ENCODE measurements at regions not wholly inside any gene's neighbourhood (a gene's known extent, or its start where the extent isn't known, plus 50 kb on each side); places are given as distances from the start of the nearest gene placed in this dataset.
"Not testable (repeated sequence)": the region's sequence is repeated elsewhere in the genome, so short reads cannot be mapped to it uniquely, and the experiment has no call there.

DNA sequence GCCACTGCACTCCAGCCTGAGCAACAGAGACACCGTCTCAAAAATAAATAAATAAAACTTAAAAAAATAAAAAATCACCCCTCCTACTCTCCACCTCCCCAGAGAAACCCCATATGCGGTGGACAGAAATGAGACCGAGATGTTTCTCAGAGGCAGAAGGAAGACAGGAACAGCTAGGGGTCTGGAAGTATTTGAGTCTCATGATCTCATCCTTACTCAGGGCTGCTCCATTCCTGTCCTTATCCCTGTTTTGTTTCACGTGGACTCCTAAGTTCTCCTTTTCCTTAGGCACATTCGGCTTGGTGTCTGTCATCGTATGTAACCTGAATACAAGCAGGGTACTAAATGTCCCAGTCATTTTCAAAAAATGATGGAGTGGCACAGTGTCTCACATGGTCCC is 76.1 kb downstream of the C9orf50 start:
- no peak for DNase-seq

DNA sequence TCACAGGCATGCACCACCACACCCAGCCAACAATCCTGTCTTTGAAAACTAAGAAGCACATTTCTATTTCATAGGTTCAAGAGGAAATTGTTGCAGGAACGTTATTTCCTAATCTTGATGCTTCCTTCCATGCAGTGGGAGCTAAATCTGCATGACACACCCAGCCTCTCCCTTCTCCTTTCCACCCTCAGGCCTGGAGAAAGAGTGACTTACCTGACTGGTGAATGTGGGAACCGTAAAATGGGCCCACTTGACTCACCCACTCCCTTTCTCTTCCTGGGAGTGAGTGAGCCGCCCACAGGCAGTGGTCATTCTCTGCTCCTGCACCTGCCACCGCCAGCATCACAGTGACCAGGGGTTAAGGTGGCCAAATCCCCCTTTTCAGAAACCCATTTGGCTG is 78.2 kb downstream of the C9orf50 start:
- no peak for DNase-seq

DNA sequence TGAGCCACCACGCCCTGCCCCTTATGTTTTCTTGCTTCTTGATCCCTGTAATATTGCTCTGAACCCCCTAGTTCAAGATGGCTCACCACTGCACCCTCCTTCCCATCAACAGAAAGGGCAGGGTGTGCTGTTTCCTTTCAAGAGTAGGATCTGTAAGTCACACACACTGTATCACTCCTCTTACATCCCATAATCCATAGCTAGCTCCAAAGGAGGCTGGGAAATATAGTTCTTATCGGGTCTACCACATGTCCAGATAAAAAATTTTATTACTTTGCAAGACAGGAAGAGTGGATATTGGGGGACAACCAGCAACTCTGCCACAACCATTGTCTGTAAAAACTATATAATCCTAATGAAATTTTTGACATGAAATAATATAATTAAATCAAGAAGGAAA is 79.6 kb downstream of the C9orf50 start:
- DNase-seq = no peak

- DNase-seq = no peak
These were observed 81.5 kb downstream of the C9orf50 start for GRCh38 chr9:129539446-129539845.

GRCh38 chr9:129531860-129532402 is 89.0 kb downstream of the C9orf50 start:
- DNase-seq = not testable (repeated sequence)

DNA sequence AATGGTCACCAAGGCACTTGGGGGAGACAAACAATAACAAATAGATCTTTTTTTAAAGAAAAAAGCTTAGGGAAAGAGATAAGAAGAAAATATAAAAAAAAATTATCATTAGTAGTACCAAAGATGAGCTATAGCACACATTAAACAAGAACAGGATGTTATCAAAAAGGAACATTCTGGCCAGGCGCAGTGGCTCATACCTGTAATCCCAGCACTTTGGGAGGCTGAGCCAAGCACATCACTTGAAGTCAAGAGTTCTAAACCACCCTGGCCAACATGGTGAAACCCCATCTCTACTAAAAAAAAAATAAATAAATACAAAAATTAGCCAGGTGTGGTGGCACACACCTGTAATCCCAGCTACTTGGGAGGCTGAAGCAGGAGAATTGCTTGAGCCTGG is 92.9 kb downstream of the C9orf50 start:
- not testable (repeated sequence) for DNase-seq

- no peak for DNase-seq
These were observed 95.2 kb downstream of the C9orf50 start for GRCh38 chr9:129525656-129526196.

GRCh38 chr9:129524582-129525270 is 96.2 kb downstream of the C9orf50 start:
- no peak for DNase-seq

GRCh38 chr9:129523943-129524581 is 96.8 kb downstream of the C9orf50 start:
- no peak for DNase-seq

- no peak for DNase-seq
These were observed 98.5 kb downstream of the C9orf50 start for GRCh38 chr9:129522351-129522750.

DNA sequence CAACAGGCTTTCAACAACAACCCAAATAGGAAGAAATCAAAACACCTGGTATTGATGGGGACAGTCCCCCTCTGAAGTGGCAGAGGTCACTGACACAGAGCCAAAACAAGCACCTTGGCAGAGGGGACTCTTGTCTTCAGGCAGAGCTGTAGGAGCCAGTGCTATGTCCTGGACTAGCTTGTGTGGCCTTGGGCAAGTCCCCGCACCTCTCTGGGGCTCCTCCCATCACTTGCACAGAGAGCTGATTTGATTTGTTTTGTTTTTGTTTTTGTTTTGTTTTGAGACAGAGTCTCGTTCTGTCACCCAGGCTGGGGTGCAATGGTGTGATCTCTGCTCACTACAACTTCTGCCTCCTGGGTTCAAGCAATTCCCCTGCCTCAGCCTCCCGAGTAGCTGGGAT is 100.8 kb downstream of the C9orf50 start:
- DNase-seq = no peak

GRCh38 chr9:129518074-129518473 is 102.8 kb downstream of the C9orf50 start:
- DNase-seq = no peak

DNA sequence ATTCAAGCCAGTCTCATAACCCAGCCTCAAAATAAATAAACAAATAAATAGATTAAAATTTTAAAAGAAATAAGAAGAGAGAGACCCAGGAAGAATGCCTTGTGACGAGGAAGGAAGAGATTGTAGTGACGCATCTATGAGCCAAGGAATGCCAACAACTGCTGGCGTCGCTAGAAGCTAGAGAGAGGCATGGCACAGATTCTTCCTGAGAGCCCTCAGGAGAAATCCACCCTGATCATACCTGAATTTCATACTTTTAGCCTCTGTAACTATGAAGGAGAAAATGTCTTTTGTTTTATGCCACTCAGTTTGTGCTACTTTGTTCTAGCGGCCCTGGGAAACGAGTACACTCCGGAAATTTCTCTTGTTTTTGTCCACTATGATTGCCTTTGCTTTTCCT is 103.9 kb downstream of the C9orf50 start:
- DNase-seq = no peak

DNA sequence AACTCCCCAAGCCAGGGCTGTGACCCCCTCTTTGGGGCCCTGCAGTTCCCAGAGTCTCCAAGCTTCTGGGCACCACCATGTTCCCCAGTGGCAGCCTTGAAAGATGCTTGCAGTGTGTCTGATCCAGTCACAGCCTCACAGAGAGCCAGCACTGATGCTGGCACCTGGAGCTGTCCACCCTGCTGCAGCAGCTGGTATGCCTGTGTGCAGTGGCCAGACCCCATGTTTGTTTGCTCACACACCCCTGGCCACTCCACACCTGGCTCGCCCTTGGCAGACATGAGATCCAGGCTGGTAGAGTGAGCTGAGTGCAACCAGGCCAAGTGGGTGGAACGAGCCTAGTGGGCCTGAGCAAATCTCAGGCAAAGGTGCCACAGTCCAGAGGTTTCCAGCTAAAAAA is 106.0 kb downstream of the C9orf50 start:
- no peak for DNase-seq

- DNase-seq = no peak
These were observed 106.4 kb downstream of the C9orf50 start for GRCh38 chr9:129514497-129514867.

- no peak for DNase-seq
These were observed 106.9 kb downstream of the C9orf50 start for GRCh38 chr9:129513856-129514496.

- DNase-seq = no peak
These were observed 107.6 kb downstream of the C9orf50 start for GRCh38 chr9:129513282-129513681.

- no peak for DNase-seq
These were observed 109.5 kb downstream of the C9orf50 start for GRCh38 chr9:129511285-129511900.

DNA sequence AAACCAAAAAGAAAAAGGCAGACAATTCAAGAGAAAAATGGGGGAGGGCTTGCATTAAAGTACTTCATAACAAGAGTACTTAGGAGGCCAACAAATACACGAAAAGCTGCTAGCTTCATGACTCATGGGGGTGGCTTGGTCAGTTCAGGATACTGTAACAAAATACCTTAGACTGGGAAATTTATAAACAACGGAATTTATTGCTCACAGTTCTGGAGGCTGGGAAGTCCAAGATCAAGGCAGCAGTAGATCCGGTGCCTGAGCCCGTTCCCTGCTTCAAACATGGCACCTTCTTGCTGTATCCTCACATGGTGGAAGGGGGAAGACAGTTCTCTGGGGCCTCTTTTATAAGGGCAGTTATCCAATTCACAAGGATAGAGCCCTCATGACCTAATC is 111.4 kb downstream of the C9orf50 start:
- DNase-seq = no peak

DNA sequence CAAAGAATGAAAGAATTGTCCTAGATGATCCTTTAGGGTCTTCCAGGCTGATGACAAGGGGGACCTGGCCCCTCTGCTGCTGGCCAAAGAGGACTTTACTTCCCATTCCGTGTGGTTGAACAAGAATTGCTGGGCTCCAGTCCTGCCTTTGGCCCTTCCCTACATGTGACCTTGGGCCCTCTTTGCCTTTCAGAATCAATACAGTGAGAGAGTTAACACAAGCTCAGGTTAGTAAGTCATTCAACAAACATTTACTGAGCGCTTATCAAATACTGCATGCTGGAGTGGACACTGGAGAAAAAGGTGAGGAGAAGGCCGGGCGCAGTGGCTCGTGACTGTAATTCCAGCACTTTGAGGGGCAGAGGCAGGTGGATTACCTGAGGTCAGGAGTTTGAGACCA is 113.1 kb downstream of the C9orf50 start:
- DNase-seq = no peak

GRCh38 chr9:129506892-129507291 is 114.0 kb downstream of the C9orf50 start:
- no peak for DNase-seq

DNA sequence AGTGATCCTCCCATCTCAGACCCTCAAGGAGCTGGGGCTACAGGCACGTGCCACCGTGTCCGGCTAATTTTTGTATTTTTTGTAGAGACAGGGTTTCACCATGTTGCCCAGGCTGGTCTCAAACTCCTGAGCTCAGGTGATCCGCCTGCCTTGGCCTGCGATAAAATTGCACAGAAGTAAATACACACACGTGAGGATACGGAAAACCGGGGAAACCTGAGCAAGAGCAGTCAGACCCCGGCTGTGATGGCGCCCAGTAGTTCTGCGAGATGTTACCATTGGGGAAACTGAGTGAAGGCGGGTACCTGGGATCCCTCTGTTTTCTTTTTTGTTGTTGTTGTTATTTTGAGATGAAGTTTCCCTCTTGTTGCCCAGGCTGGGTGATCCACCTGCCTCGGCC is 114.9 kb downstream of the C9orf50 start:
- no peak for DNase-seq

GRCh38 chr9:129505270-129505902 is 115.5 kb downstream of the C9orf50 start:
- no peak for DNase-seq
